ENCODE measurements at regions not wholly inside any gene's neighbourhood (a gene's known extent, or its start where the extent isn't known, plus 50 kb on each side); places are given as distances from the start of the nearest gene placed in this dataset.

GRCh38 chr2:12196495-12196894 lies 450.1 kb downstream of the LPIN1 start:
- in situ Hi-C loops (cut with HindIII; ENCODE audit: low pct_ligation_motif_present, low pct_unique_long_range_greater_than_20kb, low sequenced_read_pairs), result no loop called here
- DNase-seq, result no peak

GRCh38 chr2:12197133-12197532 lies 450.7 kb downstream of the LPIN1 start:
- no peak for DNase-seq
- in situ Hi-C loops (cut with HindIII; ENCODE audit: low pct_ligation_motif_present, low pct_unique_long_range_greater_than_20kb, low sequenced_read_pairs), result no loop called here

- no peak for DNase-seq
- in situ Hi-C loops (cut with HindIII; ENCODE audit: low pct_ligation_motif_present, low pct_unique_long_range_greater_than_20kb, low sequenced_read_pairs), result no loop called here
Observed at GRCh38 chr2:12199491-12200211, 453.2 kb downstream of the LPIN1 start.

GRCh38 chr2:12201369-12201768 lies 454.9 kb downstream of the LPIN1 start:
- in situ Hi-C loops (cut with HindIII; ENCODE audit: low pct_ligation_motif_present, low pct_unique_long_range_greater_than_20kb, low sequenced_read_pairs), result no loop called here
- no peak for DNase-seq

- in situ Hi-C loops (cut with HindIII; ENCODE audit: low pct_ligation_motif_present, low pct_unique_long_range_greater_than_20kb, low sequenced_read_pairs), result no loop called here
- no peak for DNase-seq
Observed at GRCh38 chr2:12202313-12203075, 456.1 kb downstream of the LPIN1 start.

GRCh38 chr2:12203528-12203927 lies 457.1 kb downstream of the LPIN1 start:
- no peak for DNase-seq
- in situ Hi-C loops (cut with HindIII; ENCODE audit: low pct_ligation_motif_present, low pct_unique_long_range_greater_than_20kb, low sequenced_read_pairs), result no loop called here

- in situ Hi-C loops (cut with HindIII; ENCODE audit: low pct_ligation_motif_present, low pct_unique_long_range_greater_than_20kb, low sequenced_read_pairs), result no loop called here
- no peak for DNase-seq
Observed at GRCh38 chr2:12205086-12205485, 458.7 kb downstream of the LPIN1 start.

- no peak for DNase-seq
- in situ Hi-C loops (cut with HindIII; ENCODE audit: low pct_ligation_motif_present, low pct_unique_long_range_greater_than_20kb, low sequenced_read_pairs), result no loop called here
Observed at GRCh38 chr2:12207491-12207890, 461.1 kb downstream of the LPIN1 start.

- in situ Hi-C loops (cut with HindIII; ENCODE audit: low pct_ligation_motif_present, low pct_unique_long_range_greater_than_20kb, low sequenced_read_pairs), result no loop called here
- DNase-seq, result no peak
Observed at GRCh38 chr2:12210016-12210933, 463.8 kb downstream of the LPIN1 start.

- DNase-seq, result no peak
- in situ Hi-C loops (cut with HindIII; ENCODE audit: low pct_ligation_motif_present, low pct_unique_long_range_greater_than_20kb, low sequenced_read_pairs), result no loop called here
Observed at GRCh38 chr2:12211326-12212175, 465.1 kb downstream of the LPIN1 start.

- no peak for DNase-seq
- in situ Hi-C loops (cut with HindIII; ENCODE audit: low pct_ligation_motif_present, low pct_unique_long_range_greater_than_20kb, low sequenced_read_pairs), result no loop called here
Observed at GRCh38 chr2:12212841-12213597, 466.6 kb downstream of the LPIN1 start.

GRCh38 chr2:12217175-12217574 lies 470.7 kb downstream of the LPIN1 start:
- DNase-seq, result no peak
- in situ Hi-C loops (cut with HindIII; ENCODE audit: low pct_ligation_motif_present, low pct_unique_long_range_greater_than_20kb, low sequenced_read_pairs), result no loop called here

GRCh38 chr2:12219761-12220160 lies 473.3 kb downstream of the LPIN1 start:
- DNase-seq, result no peak
- in situ Hi-C loops (cut with HindIII; ENCODE audit: low pct_ligation_motif_present, low pct_unique_long_range_greater_than_20kb, low sequenced_read_pairs), result no loop called here

- in situ Hi-C loops (cut with HindIII; ENCODE audit: low pct_ligation_motif_present, low pct_unique_long_range_greater_than_20kb, low sequenced_read_pairs), result no loop called here
- DNase-seq, result no peak
Observed at GRCh38 chr2:12221584-12221983, 475.2 kb downstream of the LPIN1 start.

GRCh38 chr2:12222554-12222953 lies 476.1 kb downstream of the LPIN1 start:
- DNase-seq, result no peak
- in situ Hi-C loops (cut with HindIII; ENCODE audit: low pct_ligation_motif_present, low pct_unique_long_range_greater_than_20kb, low sequenced_read_pairs), result no loop called here

- in situ Hi-C loops (cut with HindIII; ENCODE audit: low pct_ligation_motif_present, low pct_unique_long_range_greater_than_20kb, low sequenced_read_pairs), result no loop called here
- DNase-seq, result no peak
Observed at GRCh38 chr2:12223732-12224131, 477.3 kb downstream of the LPIN1 start.

GRCh38 chr2:12226653-12227052 lies 480.2 kb downstream of the LPIN1 start:
- DNase-seq, result no peak
- in situ Hi-C loops (cut with HindIII; ENCODE audit: low pct_ligation_motif_present, low pct_unique_long_range_greater_than_20kb, low sequenced_read_pairs), result no loop called here

Data from ACHN (cell line).